Neuronal stem cell (in vitro differentiated cells): ENCODE measurements at regions not wholly inside any gene's neighbourhood (a gene's known extent, or its start where the extent isn't known, plus 50 kb on each side); places are given as distances from the start of the nearest gene placed in this dataset.
"Not testable (repeated sequence)": the region's sequence is repeated elsewhere in the genome, so short reads cannot be mapped to it uniquely, and the experiment has no call there.

ENCODE experiments used
- DNase-seq: peaks from one replicate; pipeline ENCODE4 v3.0.0-alpha.2; 2013; ENCODE audit warnings: low spot score
- H2AFZ ChIP-seq: one replicate; pipeline ENCODE4 v1.6.1; 2013; ENCODE audit warnings: mild to moderate bottlenecking, low read length, inconsistent platforms
- H2AK5ac ChIP-seq: 2 replicates; pipeline ENCODE4 v1.6.1; 2013; ENCODE audit warnings: low read depth, mild to moderate bottlenecking, inconsistent platforms, low read length, moderate library complexity, mixed read lengths
- H2BK120ac ChIP-seq: 2 replicates; pipeline ENCODE4 v1.6.1; 2013; ENCODE audit warnings: low read depth, mild to moderate bottlenecking, inconsistent platforms, low read length, moderate library complexity, mixed read lengths
- H2BK12ac ChIP-seq: one replicate; pipeline ENCODE4 v1.6.1; 2013; ENCODE audit warnings: low read length, inconsistent platforms
- H2BK15ac ChIP-seq: 2 replicates; pipeline ENCODE4 v1.6.1; 2013; ENCODE audit warnings: mild to moderate bottlenecking, low read length, inconsistent platforms, mixed read lengths
- H2BK5ac ChIP-seq: one replicate; pipeline ENCODE4 v1.6.1; 2013; ENCODE audit warnings: inconsistent platforms, mild to moderate bottlenecking, low read length, moderate library complexity
- H3K14ac ChIP-seq: one replicate; pipeline ENCODE4 v1.6.1; 2013; ENCODE audit warnings: low read length, inconsistent platforms
- H3K18ac ChIP-seq: 2 replicates; pipeline ENCODE4 v1.6.1; 2013; ENCODE audit warnings: low read length, inconsistent platforms
- H3K23ac ChIP-seq: 2 replicates; pipeline ENCODE4 v1.6.1; 2013; ENCODE audit warnings: low read depth, mild to moderate bottlenecking, mixed read lengths, low read length, inconsistent platforms; ENCODE audit not compliant: poor library complexity
- H3K27ac ChIP-seq: replicated peaks from 3 replicates; pipeline ENCODE4 v1.5.1; 2013; ENCODE audit warnings: low read length, inconsistent platforms
- H3K27me3 ChIP-seq, 3 experiments: 2 replicates each; pipeline ENCODE4 v1.6.1; 2013; ENCODE audit warnings: low read length in 3 of 3, mild to moderate bottlenecking in 2 of 3, inconsistent platforms in 1 of 3, low read depth in 1 of 3, mixed read lengths in 1 of 3, moderate library complexity in 1 of 3; ENCODE audit not compliant: control insufficient read depth in 3 of 3, insufficient read depth in 3 of 3
- H3K36me3 ChIP-seq, 2 donors: replicated peaks in 1 of 2; 2 replicates each; pipeline ENCODE4 v1.6.1; 2013; ENCODE audit warnings: low read length in 2 of 2; ENCODE audit not compliant: control insufficient read depth in 2 of 2, insufficient read depth in 2 of 2
- H3K4ac ChIP-seq: 2 replicates; pipeline ENCODE4 v1.6.1; 2013; ENCODE audit warnings: inconsistent platforms, mild to moderate bottlenecking, low read length, moderate library complexity
- H3K4me1 ChIP-seq, 2 donors: 1 replicate in 1 of 2; 2 replicates in 1 of 2; pipeline ENCODE4 v1.6.1; 2013; ENCODE audit warnings: low read length in 2 of 2, low read depth in 1 of 2; ENCODE audit not compliant: control insufficient read depth in 2 of 2, insufficient read depth in 1 of 2
- H3K4me2 ChIP-seq: one replicate; pipeline ENCODE4 v1.6.1; 2013; ENCODE audit warnings: mild to moderate bottlenecking, low read length, inconsistent platforms; ENCODE audit not compliant: insufficient read depth, poor library complexity, severe bottlenecking
- H3K4me3 ChIP-seq, 2 donors: 2 replicates each; pipeline ENCODE4 v1.5.1; 2013; ENCODE audit warnings: low read length in 2 of 2, mild to moderate bottlenecking in 2 of 2, inconsistent platforms in 1 of 2, moderate library complexity in 1 of 2
- H3K79me1 ChIP-seq: one replicate; pipeline ENCODE4 v1.6.1; 2013; ENCODE audit warnings: low read depth, mild to moderate bottlenecking, inconsistent platforms, low read length, moderate library complexity
- H3K9ac ChIP-seq: one replicate; pipeline ENCODE4 v1.6.1; 2013; ENCODE audit warnings: mild to moderate bottlenecking, low read depth, low read length, inconsistent platforms; ENCODE audit not compliant: poor library complexity
- H3K9me3 ChIP-seq, 2 donors: replicated peaks in 1 of 2; 2 replicates each; pipeline versions ENCODE3 to v1.6.1; 2013; ENCODE audit warnings: low read length in 2 of 2, mild to moderate bottlenecking in 2 of 2, inconsistent platforms in 1 of 2, low read depth in 1 of 2, mixed read lengths in 1 of 2, moderate library complexity in 1 of 2; ENCODE audit not compliant: control insufficient read depth in 2 of 2, insufficient read depth in 1 of 2
- H4K8ac ChIP-seq: one replicate; pipeline ENCODE4 v1.6.1; 2013; ENCODE audit warnings: low read depth, mild to moderate bottlenecking, inconsistent platforms, low read length, moderate library complexity
- H4K91ac ChIP-seq: one replicate; pipeline ENCODE4 v1.6.1; 2013; ENCODE audit warnings: low read length, low read depth, mild to moderate bottlenecking, inconsistent platforms; ENCODE audit not compliant: poor library complexity
- WGBS, 2 donors: extraction: QIAGEN DNeasy Blood & Tissue Kit; methylation state at CpG; one replicate each; pipeline ENCODE4 v1.1.7; 2013; ENCODE audit warnings: missing lambda C conversion rate in 2 of 2, mixed read lengths in 1 of 2; ENCODE audit not compliant: insufficient read length in 2 of 2, insufficient replicate concordance in 1 of 2; ENCODE audit errors: extremely low coverage in 2 of 2; 5-methylcytosine and 5-hydroxymethylcytosine counted together

DNA sequence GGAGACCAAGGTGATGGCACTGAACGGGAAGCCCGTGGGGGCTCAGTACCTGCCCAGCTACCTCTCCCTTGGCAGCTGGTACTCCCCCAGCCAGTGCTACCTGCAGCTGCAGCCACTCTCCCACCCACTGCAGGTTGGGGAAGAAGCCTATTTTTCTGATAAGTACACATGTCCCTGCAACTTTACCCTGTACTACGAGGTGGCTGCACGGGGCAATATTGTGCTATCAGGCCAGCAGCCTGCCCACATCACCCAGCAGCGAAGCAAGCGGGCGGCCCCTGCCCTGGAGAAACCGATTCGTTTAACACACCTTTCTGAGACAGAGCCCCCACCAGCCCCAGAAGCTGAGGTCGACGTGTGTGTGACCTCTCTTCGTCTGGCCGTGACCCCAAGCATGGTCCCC lies 1246.2 kb upstream of the PHF14 start:
- DNase-seq, H3K14ac ChIP-seq, H3K18ac ChIP-seq, H4K91ac ChIP-seq, H3K27me3 ChIP-seq, H3K4me3 ChIP-seq, H3K23ac ChIP-seq, H3K36me3 ChIP-seq, H3K9me3 ChIP-seq, H3K79me1 ChIP-seq, H3K4ac ChIP-seq, H2BK120ac ChIP-seq, H3K27ac ChIP-seq, H2BK5ac ChIP-seq, H4K8ac ChIP-seq, H3K4me1 ChIP-seq, H3K4me2 ChIP-seq, H2BK12ac ChIP-seq, H2AK5ac ChIP-seq, H2BK15ac ChIP-seq, H3K9ac ChIP-seq, H2AFZ ChIP-seq: not testable (repeated sequence)
- WGBS, 2 donors: no CpG with 5 or more reads among the region's 13 CpGs

GRCh38 chr7:9728014-9728657 lies 1245.5 kb upstream of the PHF14 start:
- not testable (repeated sequence) for H3K4me2 ChIP-seq, H3K4ac ChIP-seq, H2BK12ac ChIP-seq, H3K14ac ChIP-seq, H3K4me1 ChIP-seq, H3K79me1 ChIP-seq, H3K27ac ChIP-seq, H3K36me3 ChIP-seq, DNase-seq, H3K4me3 ChIP-seq, H3K9me3 ChIP-seq, H2AFZ ChIP-seq, H3K18ac ChIP-seq, H2BK15ac ChIP-seq, H2BK120ac ChIP-seq, H2BK5ac ChIP-seq, H4K91ac ChIP-seq, H3K9ac ChIP-seq, H3K27me3 ChIP-seq, H3K23ac ChIP-seq, H4K8ac ChIP-seq, H2AK5ac ChIP-seq
- WGBS, 2 donors: no CpG with 5 or more reads among the region's 17 CpGs

DNA sequence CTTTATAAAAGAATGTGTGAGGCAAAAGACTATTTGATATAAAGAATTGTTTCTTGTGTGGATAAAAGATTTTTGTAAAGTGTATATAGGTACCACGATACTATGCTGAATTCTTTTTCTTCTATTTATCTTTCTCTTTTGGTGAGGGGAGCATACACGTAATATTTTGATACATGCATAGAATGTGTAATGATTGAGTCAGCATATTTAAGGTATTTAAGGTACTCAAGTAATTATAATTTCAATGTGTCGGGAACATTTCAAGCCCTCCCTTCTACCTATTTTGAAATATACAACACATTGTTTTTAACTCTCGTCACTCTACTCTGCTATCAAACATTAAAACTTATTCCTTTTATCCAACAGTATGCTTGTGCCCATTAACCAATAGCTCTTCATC lies 1221.6 kb upstream of the PHF14 start:
- Histone ChIP-seq H2BK15ac (no peak overlapping the region), H2AK5ac (no peak overlapping the region), H3K18ac (no peak overlapping the region), H2BK12ac (no peak overlapping the region), H2BK5ac (no peak overlapping the region), H2AFZ (no peak overlapping the region), H4K8ac (no peak overlapping the region), H3K4me1 (no peaks in the 10 kb centered on the region), H2BK120ac (no peak overlapping the region), H3K9ac (no peak overlapping the region), H3K27ac (no peak overlapping the region), H3K9me3 (no peaks in the 10 kb centered on the region), H3K4me3 (no peak overlapping the region), H3K27me3 (no peaks in the 10 kb centered on the region), H3K4ac (no peak overlapping the region), H3K4me2 (no peak overlapping the region), H3K14ac (no peak overlapping the region), H3K23ac (no peak overlapping the region), H4K91ac (no peak overlapping the region), H3K79me1 (no peaks in the 10 kb centered on the region), H3K36me3 (no peaks in the 10 kb centered on the region)
- no peak for DNase-seq
- no CpG with 5 or more reads among the region's 4 CpGs for WGBS, 2 donors

GRCh38 chr7:9761224-9761623 lies 1212.4 kb upstream of the PHF14 start:
- no peaks in the 10 kb centered on the region for H3K27me3 ChIP-seq
- no peaks in the 10 kb centered on the region for H3K79me1 ChIP-seq

More at GRCh38 chr7:9761224-9761623, 1212.4 kb upstream of the PHF14 start:
- Histone ChIP-seq H3K36me3 (no peaks in the 10 kb centered on the region), H3K18ac (no peak overlapping the region), H2AK5ac (no peak overlapping the region), H3K4me2 (no peak overlapping the region), H2BK120ac (no peak overlapping the region), H3K23ac (no peak overlapping the region), H2AFZ (no peak overlapping the region), H3K14ac (no peak overlapping the region), H3K4me1 (no peaks in the 10 kb centered on the region), H2BK5ac (no peak overlapping the region), H3K9ac (no peak overlapping the region), H4K91ac (no peak overlapping the region), H3K4me3 (no peak overlapping the region), H3K9me3 (no peaks in the 10 kb centered on the region), H3K27ac (no peak overlapping the region), H2BK15ac (no peak overlapping the region), H2BK12ac (no peak overlapping the region), H3K4ac (no peak overlapping the region), H4K8ac (no peak overlapping the region)
- WGBS, 2 donors: no CpG with 5 or more reads among the region's 2 CpGs
- DNase-seq: no peak
